GM18508 (cell line): ENCODE measurements at regions not wholly inside any gene's neighbourhood (a gene's known extent, or its start where the extent isn't known, plus 50 kb on each side); places are given as distances from the start of the nearest gene placed in this dataset.

Source experiments
- ATAC-seq: cut with Tn5 transposase; IDR thresholded peaks from one replicate; pipeline ENCODE4 v1.9.1; 2021; ENCODE audit warnings: moderate number of reproducible peaks; ENCODE audit not compliant: insufficient read depth, unreplicated experiment

- no peak for ATAC-seq
Observed at GRCh38 chr13:47110141-47110540, 213.3 kb upstream of the HTR2A start.

DNA sequence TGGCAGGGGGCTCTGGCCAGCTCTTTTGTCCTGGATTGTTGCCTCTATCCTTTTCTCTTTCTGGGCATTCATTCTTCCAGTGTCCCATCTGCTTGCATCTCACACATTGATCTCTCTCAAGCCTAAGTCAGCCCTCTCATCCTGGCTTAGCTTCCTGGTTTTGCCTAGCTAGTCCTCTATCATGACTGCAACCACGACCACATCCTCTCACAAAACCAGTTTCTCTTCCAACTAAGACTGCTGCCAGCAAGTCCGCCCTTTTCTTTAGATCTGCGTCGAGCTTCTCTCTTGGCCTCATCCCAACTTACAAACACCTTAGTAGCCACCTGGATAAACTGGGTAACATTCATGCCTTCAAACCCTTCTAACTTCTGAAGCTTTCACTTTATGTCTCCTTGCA is 212.2 kb upstream of the HTR2A start:
- peak; percentile 77 for ATAC-seq

GRCh38 chr13:47100214-47100853 is 203.5 kb upstream of the HTR2A start:
- ATAC-seq, result peak; percentile 88

- peak; percentile 95 for ATAC-seq
Observed at GRCh38 chr13:47094734-47095434, 198.0 kb upstream of the HTR2A start.

DNA sequence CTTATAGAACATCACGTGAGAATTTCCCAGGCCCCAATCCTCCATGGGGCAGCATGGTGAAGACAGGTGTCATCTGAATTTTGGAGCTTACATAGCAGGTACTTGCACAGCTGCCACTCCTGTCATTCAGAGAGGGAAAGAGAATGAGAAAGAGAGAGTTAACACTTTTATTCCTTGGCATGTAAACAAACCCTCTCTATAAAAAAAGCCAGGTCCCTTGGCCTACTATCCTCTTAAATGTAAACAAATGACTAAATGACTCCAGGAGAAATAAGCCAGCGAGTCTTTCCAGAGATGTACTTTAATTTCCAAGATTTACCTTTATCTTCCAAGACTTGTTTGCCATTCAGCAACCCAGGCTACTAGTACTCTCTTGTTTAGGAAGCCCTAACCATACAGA is 195.3 kb upstream of the HTR2A start:
- no peak for ATAC-seq

- ATAC-seq, result no peak
Observed at GRCh38 chr13:47087841-47088240, 191.0 kb upstream of the HTR2A start.

GRCh38 chr13:47087241-47087640 is 190.4 kb upstream of the HTR2A start:
- no peak for ATAC-seq

DNA sequence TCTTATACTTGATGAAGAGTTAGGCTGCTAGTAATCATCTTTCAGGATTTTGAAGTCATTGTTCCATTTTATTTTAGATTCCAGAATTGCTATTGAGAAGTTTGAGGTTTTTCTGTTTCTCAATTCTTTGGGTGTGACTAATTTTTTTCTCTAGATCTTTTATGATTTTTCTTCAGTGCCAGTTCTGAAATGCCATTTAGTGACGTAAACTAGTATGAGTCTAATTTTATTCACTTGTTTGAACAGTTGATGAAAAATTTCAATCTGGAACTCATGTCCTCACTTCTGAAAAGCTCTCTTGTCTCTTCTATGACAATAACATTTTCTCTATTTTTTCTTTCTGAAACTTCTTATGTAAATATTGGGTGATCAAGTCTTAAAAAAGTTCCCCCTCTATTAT is 188.5 kb upstream of the HTR2A start:
- ATAC-seq, result no peak

GRCh38 chr13:47081850-47082249 is 185.0 kb upstream of the HTR2A start:
- ATAC-seq, result no peak

DNA sequence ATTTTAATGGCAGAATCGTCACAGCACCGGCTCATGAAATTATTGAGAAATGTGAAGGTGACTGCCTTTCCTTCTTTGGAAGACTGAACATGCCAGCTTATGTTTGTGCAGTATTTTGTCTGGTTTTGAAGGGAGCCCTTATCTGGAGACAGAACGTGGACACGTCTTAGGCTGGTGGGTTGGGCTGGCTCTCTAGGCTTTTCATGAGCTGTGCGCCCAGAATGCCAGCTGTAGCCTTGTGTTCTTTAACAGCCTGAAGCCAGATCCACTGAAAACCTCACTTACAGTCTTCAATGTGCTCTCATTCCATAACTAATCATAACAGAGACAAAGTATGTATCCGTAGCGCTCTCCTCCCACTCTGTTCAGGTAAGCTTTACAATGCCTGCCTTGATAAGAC is 184.4 kb upstream of the HTR2A start:
- no peak for ATAC-seq

DNA sequence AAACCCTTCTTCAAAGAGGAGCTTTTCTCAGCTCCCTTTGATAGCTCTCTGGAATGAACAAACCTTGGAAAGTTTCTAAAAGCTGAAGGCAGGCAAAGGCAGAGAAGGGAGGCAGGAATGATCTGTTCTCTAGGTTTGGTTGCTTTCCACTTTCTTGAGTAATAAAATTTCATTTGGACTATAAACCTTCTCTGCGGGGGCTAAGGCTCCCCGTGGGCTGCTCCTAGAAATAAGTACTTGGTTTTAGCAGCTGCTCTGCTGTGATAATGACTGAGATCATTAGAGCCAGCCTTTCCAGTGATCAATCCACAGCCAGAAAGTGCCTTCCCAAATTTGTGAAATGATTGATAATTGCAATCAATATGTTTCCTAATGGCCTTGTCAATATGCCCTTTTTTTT is 183.8 kb upstream of the HTR2A start:
- no peak for ATAC-seq

GRCh38 chr13:47076500-47076899 is 179.6 kb upstream of the HTR2A start:
- no peak for ATAC-seq

DNA sequence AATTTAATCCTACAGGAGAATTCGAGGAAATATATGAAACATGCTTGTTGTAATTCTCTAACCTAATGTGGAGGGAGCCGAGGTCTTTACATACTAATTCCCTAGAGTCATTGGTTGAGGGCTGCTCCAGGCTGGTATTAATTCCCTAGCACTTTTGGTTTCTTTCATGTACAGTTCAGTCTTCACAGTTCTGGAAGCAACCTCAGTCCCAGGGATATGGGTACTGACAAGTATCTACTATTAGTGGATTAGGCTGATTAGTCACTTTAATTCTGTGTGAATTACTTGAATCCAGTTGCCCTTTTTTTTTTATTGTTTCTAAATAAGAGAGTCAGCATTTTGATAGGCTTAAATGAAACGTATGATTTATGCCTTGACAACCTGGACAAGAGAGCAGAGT is 172.3 kb upstream of the HTR2A start:
- ATAC-seq, result no peak

- ATAC-seq, result no peak
Observed at GRCh38 chr13:47067306-47067705, 170.5 kb upstream of the HTR2A start.

GRCh38 chr13:47066226-47066625 is 169.4 kb upstream of the HTR2A start:
- ATAC-seq, result no peak

- no peak for ATAC-seq
Observed at GRCh38 chr13:47064381-47064780, 167.5 kb upstream of the HTR2A start.

- ATAC-seq, result no peak
Observed at GRCh38 chr13:47049276-47049989, 152.6 kb upstream of the HTR2A start.

DNA sequence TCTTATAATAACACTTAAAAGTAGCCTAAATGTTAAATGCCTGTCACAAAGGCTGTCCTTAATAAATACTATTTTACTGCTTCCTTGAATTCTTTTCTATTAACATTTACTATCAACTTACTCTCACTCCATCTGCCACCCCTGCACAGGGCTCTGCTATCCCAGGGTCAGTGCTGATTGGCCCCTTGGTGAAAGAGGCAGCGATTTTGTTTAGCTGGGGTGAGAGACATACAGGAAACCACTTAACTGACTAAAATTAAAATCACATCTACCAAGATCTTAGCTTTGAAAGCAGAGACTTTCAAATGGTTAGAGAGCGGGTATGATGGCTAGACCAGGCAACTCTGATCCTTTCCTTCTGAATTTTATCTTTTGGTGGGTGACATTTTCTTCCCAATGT is 149.9 kb upstream of the HTR2A start:
- no peak for ATAC-seq

DNA sequence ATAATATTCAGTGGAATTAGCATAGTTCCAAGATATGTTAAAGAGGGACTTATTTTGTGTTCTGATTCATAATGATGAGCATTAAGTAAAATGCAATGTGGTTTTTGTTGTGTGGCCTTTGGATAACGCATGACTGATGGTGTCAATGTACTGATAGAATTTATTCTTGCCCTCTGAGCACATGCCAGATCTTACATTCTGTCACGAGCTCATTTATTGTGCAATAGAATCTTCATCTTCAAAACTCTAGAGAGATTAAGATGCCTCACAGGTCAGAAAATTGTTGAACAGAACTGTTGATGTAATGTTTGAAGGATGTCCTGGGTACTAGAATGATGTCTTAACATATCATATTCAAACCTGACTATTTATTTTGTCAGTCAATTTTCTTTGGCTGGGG is 148.0 kb upstream of the HTR2A start:
- ATAC-seq, result no peak

DNA sequence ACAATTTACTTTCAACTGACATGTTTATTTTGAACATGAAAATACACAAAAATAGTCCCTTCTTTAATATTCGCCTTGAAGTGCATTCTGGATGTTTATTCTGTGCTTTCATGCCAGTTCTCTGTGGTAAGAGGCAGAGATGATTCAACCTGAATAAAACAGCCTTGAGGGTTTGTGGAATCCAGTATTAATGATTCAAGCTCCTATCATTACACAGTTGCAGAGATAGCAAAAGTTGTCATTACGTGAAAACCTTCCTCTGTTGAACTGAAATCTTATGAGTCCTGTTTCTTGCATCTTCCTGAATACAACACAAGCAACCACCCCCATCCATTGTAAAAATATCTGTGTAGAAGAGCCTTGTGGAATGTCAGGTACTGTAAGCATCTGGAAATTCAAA is 142.3 kb upstream of the HTR2A start:
- ATAC-seq, result no peak

DNA sequence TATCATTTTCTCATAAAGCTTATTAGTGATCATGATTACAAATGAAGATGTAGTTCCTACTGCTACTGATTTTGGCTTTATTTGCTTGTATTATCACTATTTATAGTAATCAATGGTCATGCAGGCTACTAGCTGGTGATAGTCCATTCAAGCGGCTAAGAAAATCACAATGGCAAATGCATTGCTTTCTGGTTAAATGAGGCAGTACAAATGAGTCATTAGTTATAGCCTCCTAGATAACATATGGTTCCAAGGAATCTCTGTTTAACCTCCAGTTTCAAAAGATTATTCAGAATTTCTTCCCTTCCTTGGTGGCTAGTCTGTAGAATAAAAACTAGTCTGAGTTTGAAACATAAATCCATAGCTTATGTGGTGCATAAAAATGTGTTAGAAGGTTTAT is 141.3 kb upstream of the HTR2A start:
- ATAC-seq, result no peak
